A673 (cell line): ENCODE measurements at regions not wholly inside any gene's neighbourhood (a gene's known extent, or its start where the extent isn't known, plus 50 kb on each side); places are given as distances from the start of the nearest gene placed in this dataset.

Experiments used
- BruUV-seq: library from RNA; stranded (reverse); fragments of 400-500 nt; replicated peaks from 2 replicates; lab custom pipeline; 2021; lab: Mats Ljungman, UMichigan
- CTCF ChIA-PET: fragments of 300-600 bp; sonication (Branson Sonifier 250); formaldehyde crosslinking; loops from one replicate; lab custom pipeline; 2022; ENCODE audit warnings: antibody characterized with exemption; lab: Charles Lee
- POLR2A ChIA-PET: fragments of 300-600 bp; sonication (Branson Sonifier 250); formaldehyde crosslinking; loops from one replicate; lab custom pipeline; 2022; ENCODE audit warnings: antibody characterized with exemption; ENCODE audit not compliant: low non-redundant PET; lab: Charles Lee
- DNase-seq: peaks from one replicate; pipeline ENCODE4 v3.0.0-alpha.2; 2015; ENCODE audit warnings: low spot score
- H3K27ac ChIP-seq: fragments of 200-600 bp; sonication (generic); 2 replicates; pipeline ENCODE4 v1.5.1; 2016; ENCODE audit warnings: mixed run types, low read depth, mild to moderate bottlenecking, mixed read lengths, antibody characterized with exemption, low read length; ENCODE audit not compliant: poor library complexity, severe bottlenecking
- H3K27me3 ChIP-seq: fragments of 200-600 bp; sonication (generic); replicated peaks from 2 replicates; pipeline ENCODE4 v1.6.1; 2017; ENCODE audit warnings: mixed run types, low read depth, mild to moderate bottlenecking, mixed read lengths, antibody characterized with exemption, low read length; ENCODE audit not compliant: insufficient read depth, poor library complexity
- H3K36me3 ChIP-seq: fragments of 200-600 bp; sonication (generic); 2 replicates; pipeline ENCODE4 v1.6.1; 2016; ENCODE audit warnings: mixed run types, mild to moderate bottlenecking, mixed read lengths, antibody characterized with exemption, low read length; ENCODE audit not compliant: insufficient read depth, poor library complexity, severe bottlenecking
- H3K4me1 ChIP-seq: fragments of 200-600 bp; sonication (generic); 2 replicates; pipeline ENCODE4 v1.6.1; 2017; ENCODE audit warnings: mixed run types, mild to moderate bottlenecking, mixed read lengths, antibody characterized with exemption, low read length; ENCODE audit not compliant: insufficient read depth, poor library complexity, severe bottlenecking
- H3K4me3 ChIP-seq: fragments of 200-600 bp; sonication (generic); 2 replicates; pipeline ENCODE4 v1.5.1; 2016; ENCODE audit warnings: low read depth, mixed run types, mild to moderate bottlenecking, mixed read lengths, low read length; ENCODE audit not compliant: poor library complexity, severe bottlenecking
- H3K9me3 ChIP-seq: fragments of 200-600 bp; sonication (generic); 2 replicates; pipeline ENCODE4 v1.6.1; 2016; ENCODE audit warnings: mixed run types, low read depth, mild to moderate bottlenecking, mixed read lengths, antibody characterized with exemption, low read length; ENCODE audit not compliant: poor library complexity, severe bottlenecking
- CTCF ChIP-seq: fragments of 300-800, 200-600 bp; sonication (generic); conservative IDR thresholded peaks from 2 replicates; pipeline ENCODE4 v1.5.1; 2017; ENCODE audit warnings: low read depth, mild to moderate bottlenecking, antibody characterized with exemption, low read length, moderate library complexity, mixed read lengths
- EZH2 ChIP-seq: fragments of 200-600 bp; sonication (generic); IDR thresholded peaks from 2 replicates; pipeline ENCODE4 v1.6.1; 2017; ENCODE audit warnings: borderline replicate concordance, low read depth, mild to moderate bottlenecking, mixed read lengths, antibody characterized with exemption, low read length; ENCODE audit not compliant: poor library complexity, severe bottlenecking
- intact Hi-C: fragments of 100-400 bp; cut with micrococcal nuclease; formaldehyde crosslinking; loops from one replicate; pipeline ENCODE4 v1.10.0; 2022; ENCODE audit not compliant: unreplicated experiment

GRCh38 chr7:132646052-132646451 lies 69.8 kb upstream of the PLXNA4 start:
- Histone ChIP-seq H3K36me3 (no peaks in the 10 kb centered on the region), H3K4me3 (no peak overlapping the region), H3K4me1 (no peaks in the 10 kb centered on the region), H3K27me3 (no peaks in the 10 kb centered on the region), H3K27ac (no peak overlapping the region), H3K9me3 (no peaks in the 10 kb centered on the region)
- no TSS peak for BruUV-seq
- intact Hi-C loops, result no loop called here
- DNase-seq, result no peak
- CTCF ChIA-PET, result no interaction called here
- no peak for TF ChIP-seq CTCF
- no peak for TF ChIP-seq EZH2
- POLR2A ChIA-PET, result no interaction called here

GRCh38 chr7:132643302-132643701 lies 67.0 kb upstream of the PLXNA4 start:
- intact Hi-C loops, result no loop called here
- POLR2A ChIA-PET, result no interaction called here
- H3K27ac ChIP-seq, result no peak overlapping the region
- H3K9me3 ChIP-seq, result no peaks in the 10 kb centered on the region
- CTCF ChIA-PET, result no interaction called here
- no peak overlapping the region for H3K4me3 ChIP-seq
- no peak for DNase-seq
- BruUV-seq, result no TSS peak
- no peaks in the 10 kb centered on the region for H3K4me1 ChIP-seq
- H3K36me3 ChIP-seq, result no peaks in the 10 kb centered on the region
- TF ChIP-seq CTCF, result no peak
- no peak for TF ChIP-seq EZH2
- no peaks in the 10 kb centered on the region for H3K27me3 ChIP-seq

GRCh38 chr7:132641238-132641637 lies 65.0 kb upstream of the PLXNA4 start:
- DNase-seq, result no peak
- ChIA-PET POLR2A (no interaction called here), CTCF (no interaction called here)
- Histone ChIP-seq H3K4me1 (no peaks in the 10 kb centered on the region), H3K27ac (no peak overlapping the region), H3K36me3 (no peaks in the 10 kb centered on the region), H3K27me3 (no peaks in the 10 kb centered on the region), H3K4me3 (no peak overlapping the region), H3K9me3 (no peaks in the 10 kb centered on the region)
- intact Hi-C loops, result no loop called here
- TF ChIP-seq CTCF (no peak), EZH2 (no peak)
- no TSS peak for BruUV-seq
